Activated CD8-positive, alpha-beta T cell treated with anti-CD3 and anti-CD28 coated beads, Interleukin-2, amount 10 ng/mL, durations not matched to agents 7 days and 5 days (primary cell): ENCODE measurements at regions not wholly inside any gene's neighbourhood (a gene's known extent, or its start where the extent isn't known, plus 50 kb on each side); places are given as distances from the start of the nearest gene placed in this dataset.

Experiments
- ATAC-seq: fragments of 150-1000 bp; cut with Tn5 transposase; one replicate; pipeline ENCODE4 v1.10.0; 2021; ENCODE audit warnings: moderate library complexity
- CTCF ChIA-PET: fragments of 350-600 bp; sonication (Branson Sonifier 250); formaldehyde crosslinking; loops from one replicate; lab custom pipeline; 2021; ENCODE audit warnings: antibody characterized with exemption; lab: Charles Lee
- POLR2A ChIA-PET: fragments of 350-600 bp; sonication (Branson Sonifier 250); formaldehyde crosslinking; loops from one replicate; lab custom pipeline; 2021; ENCODE audit warnings: antibody characterized with exemption; lab: Charles Lee
- DNase-seq: peaks from one replicate; pipeline ENCODE4 v3.0.0-alpha.2; 2020
- H3K27ac Mint-ChIP-seq: one replicate; pipeline ENCODE4 v1.8.0; 2021; ENCODE audit warnings: mild to moderate bottlenecking, mixed read lengths
- H3K27me3 Mint-ChIP-seq: one replicate; pipeline ENCODE4 v1.8.0; 2021; ENCODE audit warnings: low read depth, mixed read lengths
- H3K36me3 Mint-ChIP-seq: one replicate; pipeline ENCODE4 v1.8.0; 2021; ENCODE audit warnings: low read depth, mixed read lengths
- H3K4me1 Mint-ChIP-seq: one replicate; pipeline ENCODE4 v1.8.0; 2021; ENCODE audit warnings: low read depth, mixed read lengths
- H3K4me3 Mint-ChIP-seq: one replicate; pipeline ENCODE4 v1.8.0; 2021; ENCODE audit warnings: mild to moderate bottlenecking, mixed read lengths
- H3K9me3 Mint-ChIP-seq: one replicate; pipeline ENCODE4 v1.8.0; 2022; ENCODE audit warnings: mixed read lengths; ENCODE audit not compliant: insufficient read depth

- ChIA-PET POLR2A (no interaction called here), CTCF (no interaction called here)
- no peaks in the 10 kb centered on the region for H3K36me3 Mint-ChIP-seq
- no peaks in the 10 kb centered on the region for H3K9me3 Mint-ChIP-seq
- H3K4me3 Mint-ChIP-seq, result no peak overlapping the region
- H3K27me3 Mint-ChIP-seq, result no peaks in the 10 kb centered on the region
- DNase-seq (no peak), ATAC-seq (no peak)
- no peak overlapping the region for H3K27ac Mint-ChIP-seq
- H3K4me1 Mint-ChIP-seq, result no peaks in the 10 kb centered on the region
These were observed 60.5 kb downstream of the NR2F2 start for GRCh38 chr15:96390986-96391385.

GRCh38 chr15:96392380-96393208, 62.1 kb downstream of the NR2F2 start:
- POLR2A ChIA-PET, result interaction anchor here (0.5 kb wide), 1 partner anchor 52 kb away, joined by 3 read pairs; no protein-coding TSS in a partner anchor
- H3K9me3 Mint-ChIP-seq, result no peaks in the 10 kb centered on the region
- no peaks in the 10 kb centered on the region for H3K27me3 Mint-ChIP-seq
- DNase-seq, result no peak
- no peak for ATAC-seq
- H3K27ac Mint-ChIP-seq, result no peak overlapping the region
- CTCF ChIA-PET, result no interaction called here
- no peak overlapping the region for H3K4me3 Mint-ChIP-seq
- H3K36me3 Mint-ChIP-seq, result no peaks in the 10 kb centered on the region
- H3K4me1 Mint-ChIP-seq, result no peaks in the 10 kb centered on the region

DNA sequence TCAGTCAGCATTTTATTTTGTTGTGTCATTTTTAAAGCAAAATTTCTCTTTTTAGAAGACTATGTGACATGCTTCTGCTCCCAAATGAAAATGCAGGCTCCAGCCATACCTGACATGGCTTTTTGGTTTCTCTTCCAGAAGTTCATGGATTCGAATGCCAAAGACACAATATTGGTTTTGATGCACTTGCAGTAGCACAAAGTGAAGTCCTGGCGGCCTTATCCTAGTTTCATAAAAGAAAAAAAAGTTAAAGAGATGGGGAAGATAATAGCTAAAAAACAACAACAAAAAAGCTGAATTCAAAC, 62.7 kb downstream of the NR2F2 start:
- Mint-ChIP-seq H3K4me3 (no peak overlapping the region), H3K27me3 (no peaks in the 10 kb centered on the region), H3K36me3 (no peaks in the 10 kb centered on the region), H3K9me3 (no peaks in the 10 kb centered on the region), H3K4me1 (no peaks in the 10 kb centered on the region), H3K27ac (no peak overlapping the region)
- CTCF ChIA-PET, result no interaction called here
- DNase-seq, result no peak
- ATAC-seq, result no peak
- POLR2A ChIA-PET, result interaction anchor here (0.5 kb wide), 1 partner anchor 52 kb away, joined by 3 read pairs; no protein-coding TSS in a partner anchor

- ChIA-PET POLR2A (no interaction called here), CTCF (no interaction called here)
- H3K36me3 Mint-ChIP-seq, result no peaks in the 10 kb centered on the region
- no peaks in the 10 kb centered on the region for H3K27me3 Mint-ChIP-seq
- no peak overlapping the region for H3K4me3 Mint-ChIP-seq
- ATAC-seq (no peak), DNase-seq (no peak)
- H3K9me3 Mint-ChIP-seq, result no peaks in the 10 kb centered on the region
- no peak overlapping the region for H3K27ac Mint-ChIP-seq
- no peaks in the 10 kb centered on the region for H3K4me1 Mint-ChIP-seq
These were observed 65.2 kb downstream of the NR2F2 start for GRCh38 chr15:96395687-96396086.

DNA sequence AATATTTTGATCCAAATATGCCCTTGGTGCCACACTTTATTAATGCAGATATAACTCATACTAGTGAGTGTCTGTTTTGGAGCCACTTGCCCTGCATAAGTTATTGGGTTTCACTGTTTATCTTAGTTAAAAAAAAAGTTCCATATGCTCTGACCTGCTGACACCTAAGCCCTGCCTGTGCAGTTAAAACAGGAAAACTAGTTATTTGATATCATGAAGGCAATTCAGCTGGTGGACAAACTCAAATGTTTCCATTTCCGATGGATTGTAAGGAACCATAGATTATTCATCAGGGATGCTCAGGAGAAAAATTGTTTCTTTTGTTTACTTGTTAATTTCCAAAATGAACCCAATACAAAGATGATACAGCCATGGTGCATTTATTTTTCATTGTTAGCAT, 68.3 kb downstream of the NR2F2 start:
- ATAC-seq, result no peak
- CTCF ChIA-PET, result no interaction called here
- H3K4me3 Mint-ChIP-seq, result no peak overlapping the region
- H3K4me1 Mint-ChIP-seq, result no peaks in the 10 kb centered on the region
- H3K9me3 Mint-ChIP-seq, result no peaks in the 10 kb centered on the region
- no peaks in the 10 kb centered on the region for H3K36me3 Mint-ChIP-seq
- H3K27ac Mint-ChIP-seq, result no peak overlapping the region
- POLR2A ChIA-PET, result no interaction called here
- H3K27me3 Mint-ChIP-seq, result no peaks in the 10 kb centered on the region
- DNase-seq, result no peak

DNA sequence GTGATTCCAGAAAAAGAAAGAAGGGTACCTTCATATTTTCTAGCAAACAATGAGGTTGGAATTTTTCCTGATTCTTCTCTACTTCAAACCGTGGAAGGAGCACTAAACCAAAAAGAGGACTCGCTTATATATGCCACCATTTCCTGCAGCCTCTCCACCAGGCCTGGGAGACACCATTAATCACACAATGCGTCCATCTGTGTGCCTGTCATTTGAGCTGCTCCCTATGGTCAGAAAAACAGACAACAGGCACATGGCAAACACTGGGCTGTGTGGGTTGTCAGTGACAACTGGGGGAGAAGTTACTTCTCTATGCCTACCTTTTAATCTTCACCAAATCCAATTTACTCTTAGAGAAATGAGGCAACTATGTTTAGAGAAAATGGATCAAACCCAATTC, 71.9 kb downstream of the NR2F2 start:
- H3K9me3 Mint-ChIP-seq, result no peaks in the 10 kb centered on the region
- peaks cover under 1% of the 10 kb centered on the region for H3K27me3 Mint-ChIP-seq
- CTCF ChIA-PET, result no interaction called here
- no peak overlapping the region for H3K4me3 Mint-ChIP-seq
- DNase-seq (no peak), ATAC-seq (no peak)
- H3K4me1 Mint-ChIP-seq, result no peaks in the 10 kb centered on the region
- H3K36me3 Mint-ChIP-seq, result no peaks in the 10 kb centered on the region
- no peak overlapping the region for H3K27ac Mint-ChIP-seq
- POLR2A ChIA-PET, result no interaction called here

GRCh38 chr15:96403071-96403470, 72.6 kb downstream of the NR2F2 start:
- Mint-ChIP-seq H3K4me1 (no peaks in the 10 kb centered on the region), H3K36me3 (no peaks in the 10 kb centered on the region), H3K27ac (no peak overlapping the region), H3K9me3 (no peaks in the 10 kb centered on the region), H3K27me3 (peaks cover 6% of the 10 kb centered on the region), H3K4me3 (no peak overlapping the region)
- ChIA-PET POLR2A (no interaction called here), CTCF (no interaction called here)
- DNase-seq (no peak), ATAC-seq (no peak)

GRCh38 chr15:96403932-96404331, 73.4 kb downstream of the NR2F2 start:
- DNase-seq (no peak), ATAC-seq (no peak)
- H3K4me3 Mint-ChIP-seq, result no peak overlapping the region
- H3K4me1 Mint-ChIP-seq, result no peaks in the 10 kb centered on the region
- no peaks in the 10 kb centered on the region for H3K36me3 Mint-ChIP-seq
- H3K27ac Mint-ChIP-seq, result no peak overlapping the region
- H3K27me3 Mint-ChIP-seq, result peaks cover 11% of the 10 kb centered on the region
- H3K9me3 Mint-ChIP-seq, result no peaks in the 10 kb centered on the region
- ChIA-PET CTCF (no interaction called here), POLR2A (no interaction called here)

GRCh38 chr15:96404560-96404959, 74.1 kb downstream of the NR2F2 start:
- H3K4me3 Mint-ChIP-seq, result no peak overlapping the region
- H3K27me3 Mint-ChIP-seq, result peaks cover 16% of the 10 kb centered on the region
- ChIA-PET CTCF (no interaction called here), POLR2A (no interaction called here)
- ATAC-seq, result no peak
- no peaks in the 10 kb centered on the region for H3K36me3 Mint-ChIP-seq
- no peaks in the 10 kb centered on the region for H3K9me3 Mint-ChIP-seq
- H3K4me1 Mint-ChIP-seq, result no peaks in the 10 kb centered on the region
- DNase-seq, result no peak
- no peak overlapping the region for H3K27ac Mint-ChIP-seq

DNA sequence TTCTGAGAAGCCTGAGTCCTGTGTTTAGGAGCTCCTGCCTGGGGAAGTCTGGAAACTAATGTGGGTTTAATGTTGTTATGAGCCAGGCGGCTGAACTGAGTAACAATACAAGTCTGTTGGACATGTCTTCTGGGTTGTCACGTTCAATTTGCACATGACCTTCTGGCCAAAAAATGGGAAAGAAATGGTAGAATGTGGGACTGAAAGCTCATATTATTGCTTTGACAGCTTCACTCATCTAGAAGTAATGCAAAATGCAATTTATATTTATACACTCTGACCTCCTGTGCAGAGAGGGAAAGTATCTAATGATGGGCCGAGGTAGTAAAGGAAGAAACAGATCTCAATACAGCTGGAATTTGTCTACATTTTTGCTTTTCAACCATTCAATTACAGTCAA, 75.8 kb downstream of the NR2F2 start:
- Mint-ChIP-seq H3K27me3 (peaks cover 32% of the 10 kb centered on the region), H3K27ac (no peak overlapping the region), H3K36me3 (no peaks in the 10 kb centered on the region), H3K4me1 (no peaks in the 10 kb centered on the region), H3K4me3 (no peak overlapping the region), H3K9me3 (no peaks in the 10 kb centered on the region)
- DNase-seq (no peak), ATAC-seq (no peak)
- POLR2A ChIA-PET, result no interaction called here
- CTCF ChIA-PET, result no interaction called here

DNA sequence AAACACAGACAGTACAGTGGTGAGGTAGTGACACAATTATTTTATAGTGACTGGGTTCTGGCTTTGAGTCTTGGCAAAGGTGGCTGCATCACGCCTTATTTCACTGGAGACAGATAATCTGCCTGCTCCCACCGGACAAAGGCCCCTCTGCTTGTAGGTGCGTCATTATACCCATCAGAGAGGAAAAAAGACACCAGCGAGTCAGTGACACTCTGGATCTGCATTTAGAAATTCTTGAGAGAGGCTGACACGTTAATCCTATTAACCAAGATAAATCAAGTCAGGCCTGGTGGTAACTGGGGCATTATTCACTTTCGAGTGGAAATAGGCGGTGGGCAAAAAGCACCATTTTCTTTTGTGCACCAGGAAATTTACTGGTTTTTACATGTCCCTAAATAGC, 76.2 kb downstream of the NR2F2 start:
- peaks cover 35% of the 10 kb centered on the region for H3K27me3 Mint-ChIP-seq
- no peaks in the 10 kb centered on the region for H3K9me3 Mint-ChIP-seq
- H3K4me3 Mint-ChIP-seq, result no peak overlapping the region
- ChIA-PET POLR2A (no interaction called here), CTCF (no interaction called here)
- H3K4me1 Mint-ChIP-seq, result no peaks in the 10 kb centered on the region
- no peak overlapping the region for H3K27ac Mint-ChIP-seq
- no peaks in the 10 kb centered on the region for H3K36me3 Mint-ChIP-seq
- ATAC-seq (no peak), DNase-seq (no peak)

DNA sequence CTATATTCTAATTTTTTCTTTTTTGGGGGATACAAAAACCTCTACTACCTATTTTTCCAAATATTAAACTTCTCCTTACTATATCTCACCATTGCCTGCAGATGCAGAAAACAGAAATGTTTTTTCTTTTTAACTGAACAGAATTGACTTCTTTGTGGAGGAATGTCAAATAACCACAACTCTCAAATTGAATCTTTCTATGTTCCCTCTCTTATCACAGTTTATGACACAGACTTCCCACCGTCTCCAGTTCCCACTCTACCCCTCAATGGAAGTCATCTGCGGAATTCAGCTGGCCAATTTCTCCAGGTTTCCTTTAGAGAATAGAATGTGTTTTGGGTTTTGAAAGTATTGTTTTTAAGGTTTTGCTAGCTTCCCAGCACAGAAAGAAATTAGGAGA, 77.0 kb downstream of the NR2F2 start:
- ATAC-seq (no peak), DNase-seq (no peak)
- ChIA-PET CTCF (no interaction called here), POLR2A (no interaction called here)
- peaks cover 42% of the 10 kb centered on the region for H3K27me3 Mint-ChIP-seq
- no peaks in the 10 kb centered on the region for H3K4me1 Mint-ChIP-seq
- no peak overlapping the region for H3K27ac Mint-ChIP-seq
- H3K4me3 Mint-ChIP-seq, result no peak overlapping the region
- no peaks in the 10 kb centered on the region for H3K36me3 Mint-ChIP-seq
- H3K9me3 Mint-ChIP-seq, result no peaks in the 10 kb centered on the region
